ENCODE measurements at regions not wholly inside any gene's neighbourhood (a gene's known extent, or its start where the extent isn't known, plus 50 kb on each side); places are given as distances from the start of the nearest gene placed in this dataset.
"Not testable (repeated sequence)": the region's sequence is repeated elsewhere in the genome, so short reads cannot be mapped to it uniquely, and the experiment has no call there.

- no peak for DNase-seq (ENCODE audit: low spot score)
These were observed 166.4 kb upstream of the SLC27A6 start for GRCh38 chr5:128798871-128799270.

GRCh38 chr5:128799945-128800344, 165.3 kb upstream of the SLC27A6 start:
- DNase-seq (ENCODE audit: low spot score), result no peak

DNA sequence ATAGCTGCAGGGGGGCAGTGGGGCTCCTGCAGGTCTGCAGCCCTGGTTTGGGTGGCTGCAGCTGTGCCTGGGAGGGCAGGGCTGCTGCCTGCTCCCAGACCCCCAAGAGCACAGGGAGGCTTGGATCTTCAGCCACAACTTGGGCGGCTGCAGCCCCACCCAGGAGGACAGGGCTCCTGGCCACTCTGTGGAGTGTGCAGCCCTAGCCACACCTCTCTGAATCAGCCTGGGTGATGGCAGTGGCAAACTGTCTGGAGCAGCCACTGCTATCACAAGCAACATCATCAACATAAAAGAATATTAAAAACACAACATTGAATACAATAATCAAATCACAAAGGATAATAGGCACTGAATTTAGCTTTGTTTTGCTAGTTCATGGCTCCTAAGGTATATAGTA, 164.9 kb upstream of the SLC27A6 start:
- no peak for DNase-seq (ENCODE audit: low spot score)

GRCh38 chr5:128813317-128814070, 151.8 kb upstream of the SLC27A6 start:
- no peak for DNase-seq (ENCODE audit: low spot score)

DNA sequence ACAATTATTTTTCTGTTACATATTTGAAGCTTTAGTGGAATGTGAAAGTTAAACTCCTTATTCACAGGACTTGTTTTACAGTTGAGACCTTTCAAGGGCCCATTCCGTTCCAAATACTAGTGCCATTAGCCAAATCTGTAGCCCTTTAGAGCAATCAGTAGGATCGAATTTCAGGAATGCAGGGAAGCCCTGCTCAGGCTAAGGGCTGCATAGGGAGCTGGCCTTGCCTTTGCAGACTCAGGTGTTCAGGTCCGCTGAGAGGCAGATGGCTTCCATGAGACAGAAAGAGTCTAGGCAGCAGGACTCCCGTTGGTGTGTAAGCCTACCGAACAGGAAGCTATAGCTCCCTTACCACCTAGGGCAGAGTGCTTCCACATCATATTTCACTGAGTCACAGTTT, 150.1 kb upstream of the SLC27A6 start:
- no peak for DNase-seq (ENCODE audit: low spot score)

DNA sequence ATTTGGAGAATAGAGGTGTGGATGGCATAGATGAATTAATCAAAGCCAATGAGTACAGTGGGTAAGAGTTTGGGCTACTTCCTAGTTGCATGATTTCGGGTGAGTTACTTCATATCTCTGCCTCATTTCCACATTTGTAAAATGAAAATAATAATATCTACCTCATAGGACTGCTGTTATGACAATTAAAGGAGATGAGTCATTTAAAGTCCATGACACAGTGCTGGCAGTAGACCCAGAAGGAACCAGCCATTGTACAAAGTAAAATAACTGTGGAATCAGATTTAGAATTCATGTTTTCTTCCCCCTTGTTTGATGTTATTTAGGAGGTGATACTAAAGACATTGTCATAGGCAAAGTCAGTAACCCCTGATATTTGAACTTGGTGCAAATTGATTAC, 139.5 kb upstream of the SLC27A6 start:
- peak; percentile 4 for DNase-seq (ENCODE audit: low spot score)

DNA sequence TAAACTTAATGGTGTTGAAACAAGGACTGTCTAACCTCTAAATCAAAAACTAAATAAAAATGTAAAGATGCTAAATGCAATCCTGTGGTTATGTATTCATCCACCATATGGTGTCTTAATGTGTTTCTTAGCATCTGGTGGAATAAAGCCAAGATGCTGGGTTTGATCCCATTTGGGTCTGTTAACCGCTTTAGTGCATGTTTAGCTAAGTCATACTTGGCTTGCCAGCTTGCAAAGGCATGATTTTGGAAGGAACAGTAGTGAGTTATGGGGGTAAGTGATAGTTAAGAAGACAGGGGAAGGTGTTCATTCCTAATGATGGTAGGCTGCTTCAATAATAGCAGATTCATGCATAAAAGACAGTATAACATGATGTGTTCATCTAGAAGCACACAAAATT, 139.0 kb upstream of the SLC27A6 start:
- DNase-seq (ENCODE audit: low spot score), result no peak

DNA sequence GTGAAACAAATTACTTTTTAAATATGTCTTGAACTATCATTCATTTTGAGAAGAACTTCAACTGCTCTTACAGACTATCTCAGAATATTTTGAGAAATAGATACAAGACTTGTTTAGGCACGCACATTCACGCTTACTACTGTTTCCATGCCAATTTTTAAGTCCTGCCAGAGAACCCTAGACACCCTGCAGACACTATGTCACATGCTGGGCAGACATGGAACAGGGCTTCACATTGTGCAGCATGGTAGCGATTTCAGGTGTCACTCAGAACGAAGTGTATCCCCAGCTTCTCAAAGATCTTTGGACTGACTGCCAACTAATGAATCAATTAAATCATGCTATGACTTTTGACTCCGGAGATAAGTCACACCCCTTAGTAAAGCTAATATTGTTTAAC, 128.7 kb upstream of the SLC27A6 start:
- DNase-seq (ENCODE audit: low spot score), result no peak

GRCh38 chr5:128838623-128839022, 126.7 kb upstream of the SLC27A6 start:
- DNase-seq (ENCODE audit: low spot score), result no peak

GRCh38 chr5:128842241-128842640, 123.0 kb upstream of the SLC27A6 start:
- no peak for DNase-seq (ENCODE audit: low spot score)

GRCh38 chr5:128844354-128844923, 120.8 kb upstream of the SLC27A6 start:
- DNase-seq (ENCODE audit: low spot score), result peak; percentile 15

GRCh38 chr5:128850049-128850448, 115.2 kb upstream of the SLC27A6 start:
- DNase-seq (ENCODE audit: low spot score), result no peak

GRCh38 chr5:128854931-128855330, 110.4 kb upstream of the SLC27A6 start:
- no peak for DNase-seq (ENCODE audit: low spot score)

GRCh38 chr5:128857076-128857677, 108.1 kb upstream of the SLC27A6 start:
- DNase-seq (ENCODE audit: low spot score), result no peak

- DNase-seq (ENCODE audit: low spot score), result no peak
These were observed 106.3 kb upstream of the SLC27A6 start for GRCh38 chr5:128858995-128859394.

- DNase-seq (ENCODE audit: low spot score), result not testable (repeated sequence)
These were observed 104.1 kb upstream of the SLC27A6 start for GRCh38 chr5:128861155-128861554.

DNA sequence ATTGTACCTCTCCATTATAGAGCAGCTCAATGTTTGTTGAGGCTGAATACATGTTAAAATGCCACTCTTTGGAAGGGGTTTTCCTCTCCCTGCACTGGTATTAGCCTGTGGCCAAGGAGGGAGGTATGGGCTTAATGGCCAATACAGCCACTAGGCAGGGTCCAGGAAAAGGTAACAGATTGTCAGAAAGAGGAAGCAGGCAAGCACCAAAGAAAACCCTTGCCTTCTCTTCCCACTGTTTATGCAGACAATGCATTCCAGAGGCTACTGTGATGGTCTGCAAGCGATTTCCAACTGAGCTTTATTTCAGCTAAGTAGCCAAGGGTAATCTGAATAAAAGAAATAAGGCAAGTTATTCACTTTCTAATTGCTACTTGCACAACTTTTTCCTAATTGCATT, 95.3 kb upstream of the SLC27A6 start:
- DNase-seq (ENCODE audit: low spot score), result no peak

DNA sequence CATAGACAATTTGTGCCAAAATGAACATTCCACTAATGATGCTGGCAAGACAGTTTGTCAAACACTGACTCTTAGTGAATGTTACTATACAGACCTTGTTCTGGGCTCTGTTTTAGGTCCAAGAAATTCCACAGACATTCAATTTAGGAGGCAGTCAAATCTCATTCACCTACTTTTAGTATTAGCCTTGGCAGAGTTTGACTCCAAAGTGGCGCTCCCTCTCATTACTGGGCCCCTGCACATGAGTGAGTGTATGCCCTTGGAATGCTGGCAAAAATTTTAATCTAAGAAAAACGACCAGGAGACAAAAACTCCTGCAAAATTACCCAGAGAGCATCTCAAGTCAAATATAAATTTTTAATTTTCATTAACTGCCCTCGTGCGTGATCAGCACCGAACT, 94.9 kb upstream of the SLC27A6 start:
- DNase-seq (ENCODE audit: low spot score), result no peak

DNA sequence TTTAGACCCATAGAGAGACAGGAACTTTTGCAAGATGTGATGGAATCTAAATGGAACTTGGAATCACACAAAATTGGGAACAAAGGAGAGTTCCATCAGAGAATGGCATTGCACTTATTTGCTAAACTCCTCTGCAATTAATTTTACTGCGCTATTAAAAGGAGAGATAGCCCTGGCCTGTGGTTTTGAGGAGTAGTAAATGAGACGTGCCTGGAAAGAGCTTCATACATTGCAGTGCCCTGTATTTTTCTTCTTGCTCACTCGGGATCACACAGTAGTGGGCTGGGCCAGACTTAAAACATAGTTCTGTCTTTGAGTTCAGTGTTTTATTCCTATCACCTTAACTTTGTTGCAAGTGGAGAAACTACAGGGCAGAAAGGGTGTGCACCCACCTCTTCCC, 94.4 kb upstream of the SLC27A6 start:
- DNase-seq (ENCODE audit: low spot score), result no peak

- DNase-seq (ENCODE audit: low spot score), result no peak
These were observed 88.5 kb upstream of the SLC27A6 start for GRCh38 chr5:128876569-128877382.

- DNase-seq (ENCODE audit: low spot score), result no peak
These were observed 87.8 kb upstream of the SLC27A6 start for GRCh38 chr5:128877476-128877875.

- DNase-seq (ENCODE audit: low spot score), result no peak
These were observed 83.7 kb upstream of the SLC27A6 start for GRCh38 chr5:128881502-128882018.
